Superior temporal gyrus (tissue), 1 donor: ENCODE measurements at regions not wholly inside any gene's neighbourhood (a gene's known extent, or its start where the extent isn't known, plus 50 kb on each side); places are given as distances from the start of the nearest gene placed in this dataset.

ENCODE experiments used
- DNase-seq: peaks from one replicate; pipeline ENCODE4 v3.0.0-alpha.2; 2016; ENCODE audit errors: extremely low spot score

DNA sequence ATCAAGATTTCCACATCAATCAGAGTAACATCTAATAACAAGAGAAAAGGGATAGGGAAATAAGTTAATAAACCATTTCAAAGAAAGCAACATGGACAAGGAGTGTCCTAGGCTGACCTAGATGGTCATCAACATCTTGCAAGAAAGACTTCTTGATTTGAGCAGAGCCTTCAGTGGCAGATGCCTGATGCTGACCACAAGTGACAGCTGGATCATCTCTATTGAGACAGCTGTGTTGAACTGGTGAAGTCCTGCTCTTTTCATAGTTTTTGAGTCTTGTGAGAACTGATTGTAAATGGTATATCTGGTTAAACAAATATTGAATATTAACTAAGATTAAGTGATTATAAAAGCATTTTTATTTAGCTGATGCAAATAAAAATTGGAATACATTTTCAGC lies 1083.6 kb upstream of the LRFN5 start:
- DNase-seq: no peak

DNA sequence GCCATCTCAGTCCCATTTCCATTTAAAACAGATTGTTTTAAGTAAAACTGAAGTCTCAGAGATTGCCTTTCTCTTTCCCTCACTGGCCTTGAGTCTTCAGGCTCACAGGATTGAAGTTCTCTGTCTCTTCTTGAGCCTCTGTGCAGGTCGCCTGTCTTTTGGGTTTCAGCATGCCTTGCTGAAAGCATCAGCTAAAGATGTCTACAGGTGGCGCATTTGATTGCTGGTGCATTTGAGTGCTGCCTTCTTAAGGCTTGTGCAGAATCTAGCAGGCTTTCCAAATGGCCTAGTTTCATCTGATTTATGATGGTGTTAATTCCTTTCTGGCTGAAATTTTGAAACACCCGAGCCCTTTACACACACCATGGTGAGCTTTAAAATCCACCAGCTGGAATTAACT lies 1062.2 kb upstream of the FBXO33 start:
- DNase-seq: no peak

DNA sequence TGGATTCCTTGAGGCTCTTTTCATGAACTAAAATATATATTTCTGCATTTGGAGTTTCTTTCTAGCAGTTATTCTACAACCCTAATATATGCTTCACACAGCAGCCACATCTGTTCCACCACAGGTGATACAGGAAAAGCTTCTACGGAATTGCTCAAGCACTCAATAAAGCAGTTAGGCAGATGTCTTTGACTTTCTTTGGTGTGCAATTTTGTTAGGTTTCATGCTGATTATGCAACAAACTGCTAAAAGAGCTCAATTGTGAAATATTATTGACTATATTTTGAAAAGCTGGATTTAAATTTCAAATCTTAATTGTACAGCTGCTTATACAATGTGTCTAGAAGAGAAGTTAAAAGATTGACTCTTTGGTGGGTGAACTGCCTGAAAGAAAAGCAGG lies 1055.6 kb upstream of the FBXO33 start:
- no peak for DNase-seq

DNA sequence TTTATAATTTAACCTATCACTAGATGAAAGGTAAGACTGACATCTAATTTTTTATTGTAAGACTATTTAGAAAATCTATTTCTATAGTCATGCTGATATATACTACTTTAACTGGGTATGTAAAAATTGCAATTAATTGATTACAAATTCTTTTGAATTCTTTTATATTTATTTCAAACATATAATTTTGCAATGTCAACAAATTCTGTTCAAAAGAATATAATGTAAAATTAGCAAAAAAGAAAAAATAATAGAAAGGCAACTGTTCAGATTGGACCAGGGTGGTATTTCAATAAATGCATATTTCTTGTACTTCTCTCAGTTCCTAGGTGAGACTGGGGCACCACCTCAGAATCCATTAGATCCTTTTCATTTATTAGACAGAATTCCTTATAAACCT lies 1053.5 kb upstream of the FBXO33 start:
- DNase-seq: no peak

DNA sequence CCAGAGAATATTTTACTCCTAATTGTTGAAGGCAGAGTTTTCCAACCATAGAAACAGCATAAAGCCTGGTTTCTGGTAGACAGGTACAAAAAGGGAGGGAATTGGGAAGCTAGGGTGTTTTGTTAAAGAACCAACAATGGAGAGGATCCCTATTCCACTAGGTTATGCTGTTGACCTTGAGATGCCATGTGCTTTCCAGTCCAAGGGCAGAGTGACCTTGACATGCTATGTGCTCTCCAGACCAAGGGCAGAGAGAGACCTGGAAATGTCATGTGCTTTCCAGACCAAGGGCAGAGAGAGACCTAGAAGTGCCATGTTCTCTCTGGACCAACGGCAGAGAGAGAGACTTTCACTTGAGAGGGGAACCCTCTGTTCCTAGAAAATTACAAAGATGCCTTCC lies 1043.8 kb upstream of the FBXO33 start:
- no peak for DNase-seq

DNA sequence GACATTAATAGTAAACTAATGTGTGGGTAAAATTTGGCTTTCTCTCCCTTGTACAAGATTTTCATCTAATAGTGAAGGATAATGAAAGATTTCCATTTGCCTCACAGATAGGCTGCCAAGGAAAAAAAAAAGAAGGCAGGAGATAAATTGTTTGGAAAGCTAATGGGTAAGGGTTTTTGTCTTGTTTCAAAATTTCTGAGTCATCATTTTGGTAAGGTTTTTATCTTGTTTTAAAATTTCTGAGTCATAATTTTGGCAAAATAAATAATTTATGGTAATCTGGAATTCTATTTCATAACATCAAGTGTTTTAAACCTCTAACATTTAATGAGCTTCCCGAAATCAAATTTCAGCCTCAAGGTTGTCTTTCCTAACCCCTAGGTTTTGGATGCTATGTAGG lies 1035.7 kb upstream of the FBXO33 start:
- DNase-seq: no peak

DNA sequence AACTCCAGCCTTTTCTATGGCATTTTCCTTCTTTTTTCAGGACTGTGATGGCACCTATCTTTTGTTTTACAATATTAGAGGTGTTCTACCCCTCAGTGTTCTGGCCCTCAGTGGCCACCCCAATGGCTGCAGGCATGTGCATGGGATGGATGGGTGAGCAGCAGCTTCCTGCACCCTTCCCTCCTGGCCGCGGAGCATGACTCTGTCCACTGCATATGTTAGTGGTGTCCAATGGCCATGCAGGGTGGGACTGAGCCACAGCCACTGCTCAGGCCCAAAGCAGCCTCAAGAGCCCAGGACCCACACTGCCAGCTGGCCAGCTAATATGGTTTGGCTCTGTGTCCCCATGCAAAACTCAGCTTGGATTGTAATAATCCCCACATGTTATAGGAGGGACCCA lies 1032.3 kb upstream of the FBXO33 start:
- no peak for DNase-seq

DNA sequence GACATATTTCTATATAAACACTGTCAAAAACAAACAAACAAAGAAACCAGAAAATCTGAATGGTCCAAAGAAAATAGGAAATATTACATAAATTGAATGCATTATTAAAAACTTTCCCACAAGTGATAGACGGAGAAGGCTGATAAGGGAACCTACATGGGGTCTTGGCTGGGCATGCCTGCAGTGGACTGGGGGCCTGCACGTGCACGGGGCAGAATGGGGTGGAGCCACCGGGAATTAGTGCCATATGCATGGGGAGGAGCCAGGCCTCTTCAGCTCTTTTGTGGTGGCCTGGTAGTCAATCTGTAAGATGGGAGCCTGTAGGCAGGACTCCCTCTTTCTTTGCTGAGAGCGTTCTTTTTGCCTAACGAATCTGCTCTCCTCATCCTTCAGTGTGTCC lies 1031.7 kb upstream of the FBXO33 start:
- DNase-seq: no peak

DNA sequence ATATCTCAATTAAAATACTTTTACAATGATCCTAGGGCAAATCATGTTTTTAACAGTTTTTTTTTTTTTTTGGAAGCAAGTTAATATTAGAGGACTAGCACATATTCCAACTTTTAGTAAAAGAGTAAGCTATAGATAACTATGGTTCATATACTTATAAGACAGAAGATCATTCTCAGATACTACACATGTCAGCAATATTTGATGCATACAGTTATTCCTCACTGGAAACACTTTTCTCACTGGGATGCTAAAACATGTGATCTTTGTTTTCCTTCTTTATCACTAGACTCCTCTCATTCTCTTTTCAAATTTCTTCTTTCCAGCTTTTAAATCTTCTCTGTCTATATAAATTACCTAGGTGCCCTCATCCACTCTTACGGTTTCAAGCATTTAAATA lies 1020.4 kb upstream of the FBXO33 start:
- no peak for DNase-seq

DNA sequence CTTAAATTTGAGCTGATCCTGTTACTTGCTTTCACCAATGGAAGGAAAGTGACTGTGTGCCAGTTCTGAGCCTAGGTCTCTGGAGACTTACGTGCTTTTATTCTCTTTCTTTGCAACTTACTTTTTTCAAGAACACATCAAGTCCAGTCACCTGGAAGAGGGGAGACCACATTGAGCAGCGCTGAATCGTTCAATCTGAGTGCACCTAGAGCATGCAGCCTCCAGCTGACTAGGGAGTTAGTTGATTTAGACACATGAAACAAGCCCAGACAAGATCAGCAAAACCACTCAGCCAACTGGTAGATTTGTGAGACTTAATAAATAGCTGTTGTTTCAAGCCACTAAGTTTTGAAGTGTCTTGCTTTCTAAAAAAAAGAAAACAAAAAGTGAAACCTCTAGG lies 1014.8 kb upstream of the FBXO33 start:
- DNase-seq: no peak

DNA sequence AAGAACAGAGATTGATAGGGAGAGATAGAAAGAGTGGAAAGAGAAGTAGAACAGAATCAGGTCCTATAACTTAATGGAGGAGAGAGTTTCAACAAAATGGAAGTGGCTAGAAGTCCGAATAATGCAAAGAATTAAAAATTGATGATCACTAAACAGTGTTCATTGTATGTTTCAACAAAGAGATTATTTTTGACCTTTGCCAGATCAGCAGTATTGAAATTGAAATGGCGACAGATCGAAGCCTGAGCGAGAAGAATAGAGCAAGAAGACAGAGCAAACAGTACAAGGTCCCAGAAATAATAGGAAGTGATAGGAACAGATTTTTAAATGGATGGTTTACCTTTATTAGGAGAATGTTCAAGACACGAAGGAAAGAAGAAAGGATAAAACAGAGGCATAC lies 1012.8 kb upstream of the FBXO33 start:
- no peak for DNase-seq

DNA sequence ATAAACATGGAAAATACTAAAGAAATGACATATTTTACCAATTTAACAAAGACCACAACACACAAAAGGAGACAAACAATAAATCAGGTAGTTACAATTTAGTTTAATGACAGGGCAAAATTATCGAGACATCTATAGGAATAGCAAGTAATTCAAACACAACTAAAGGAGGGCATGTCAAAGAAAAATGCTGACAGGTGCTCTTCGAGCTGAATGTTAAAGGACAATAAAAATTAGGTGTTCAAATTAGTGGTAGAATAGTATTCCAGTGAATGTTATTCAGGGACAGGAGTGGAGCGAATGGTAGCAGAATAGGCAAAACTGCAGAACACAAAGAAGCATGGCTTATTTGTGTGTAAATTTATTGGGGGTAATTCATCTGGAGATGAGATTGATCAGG lies 1004.3 kb upstream of the FBXO33 start:
- DNase-seq: no peak

DNA sequence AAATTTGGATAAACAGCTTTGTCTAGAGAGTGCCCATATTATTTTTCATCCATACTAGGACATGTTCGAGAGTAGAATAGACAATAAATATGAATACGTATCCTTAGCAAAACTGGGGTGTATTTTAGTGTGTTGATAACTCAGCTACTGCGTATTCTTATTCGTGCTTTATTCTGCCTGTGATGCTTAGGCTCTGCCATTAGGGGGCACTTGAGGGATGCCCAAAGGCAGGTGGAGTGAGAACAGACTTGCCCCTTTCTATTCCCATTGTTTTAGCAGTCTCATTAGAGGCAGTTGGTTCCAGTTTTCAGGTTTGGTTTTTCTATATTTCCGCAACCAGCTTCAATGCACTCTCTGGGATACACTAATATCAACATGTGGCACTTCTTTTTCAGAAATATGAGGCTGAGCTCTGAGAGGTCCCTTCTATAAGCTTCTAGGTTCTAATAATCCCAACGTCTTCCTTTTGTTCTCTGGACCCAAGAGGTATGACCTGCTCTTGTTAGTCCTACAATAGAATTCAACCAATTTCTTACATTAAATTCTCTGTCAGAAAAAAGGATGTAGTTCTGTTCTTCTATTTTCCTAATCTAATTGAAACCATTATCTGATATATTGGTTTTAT lies 985.7 kb upstream of the FBXO33 start:
- DNase-seq: peak; percentile 51

DNA sequence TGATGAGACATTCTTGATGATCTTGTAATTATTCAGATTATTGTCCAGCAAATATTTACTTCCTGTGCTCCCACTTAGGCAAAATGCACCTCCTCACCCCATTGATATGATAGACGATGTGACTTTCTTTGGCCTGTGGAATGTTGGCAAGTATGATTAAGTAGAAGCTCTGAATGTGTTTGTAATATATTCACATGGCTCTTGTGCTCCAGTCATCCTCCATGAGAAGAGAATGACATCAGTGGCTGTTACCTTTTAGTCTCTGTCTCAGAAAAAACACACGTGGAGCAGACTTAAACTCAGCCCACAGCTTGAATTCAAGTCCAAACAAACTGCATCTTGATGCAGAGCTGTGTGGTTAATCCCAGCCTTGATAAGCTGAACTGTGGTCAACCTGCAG lies 984.3 kb upstream of the FBXO33 start:
- DNase-seq: no peak

DNA sequence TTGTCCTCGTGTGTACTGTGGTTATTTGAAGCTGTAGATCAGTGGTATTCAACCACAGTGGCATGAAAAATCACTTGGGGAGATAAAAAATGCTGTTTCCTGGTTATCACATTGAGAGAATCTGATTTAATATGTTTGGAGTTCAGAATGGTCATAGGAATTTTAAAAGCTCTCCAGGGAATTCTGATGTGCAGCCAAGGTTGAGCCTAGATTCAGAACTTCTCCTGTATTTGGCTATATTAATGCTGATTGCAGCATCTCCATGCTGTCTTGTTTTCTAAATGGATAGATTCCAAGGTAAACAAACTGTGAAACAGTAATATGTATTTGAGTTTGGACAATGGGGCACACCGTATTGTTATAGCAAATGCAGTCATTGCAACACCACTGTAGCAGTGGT lies 982.2 kb upstream of the FBXO33 start:
- no peak for DNase-seq

DNA sequence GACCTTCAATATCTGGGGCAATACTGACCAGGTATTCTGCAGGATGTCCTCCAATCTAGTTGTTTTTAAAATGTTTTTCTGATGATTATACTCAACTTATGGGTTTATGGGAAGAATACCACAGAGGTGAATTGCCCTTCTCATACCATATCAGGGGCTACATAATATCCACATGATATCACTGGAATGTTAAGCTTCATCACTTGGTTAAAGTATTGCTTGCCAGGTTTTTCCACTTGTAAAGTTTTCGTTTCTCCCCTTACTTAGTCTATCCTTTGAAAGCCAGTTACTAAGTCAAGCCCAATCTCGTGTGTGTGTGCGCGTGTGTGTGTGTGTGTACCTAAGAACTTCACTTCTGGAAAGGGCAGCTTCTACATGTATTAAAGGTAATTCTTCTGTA lies 980.9 kb upstream of the FBXO33 start:
- DNase-seq: no peak

DNA sequence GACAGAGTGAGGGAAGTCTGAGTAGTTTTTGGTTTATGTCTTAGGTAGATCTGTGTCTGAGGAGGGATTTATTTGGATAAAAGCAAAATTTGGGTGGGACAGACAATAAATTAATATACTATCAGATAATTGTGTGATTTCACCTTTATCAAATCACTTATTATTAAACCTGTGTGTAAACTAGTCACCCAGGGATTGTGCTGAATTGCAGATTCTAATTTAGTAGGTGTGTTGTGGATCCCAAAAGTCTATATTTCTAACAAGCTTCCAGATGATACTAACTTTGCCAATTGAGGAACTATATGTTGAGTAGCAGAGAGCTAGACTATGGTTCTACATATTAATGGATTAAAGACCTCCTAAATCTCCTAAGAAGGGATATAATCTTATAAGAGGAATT lies 978.5 kb upstream of the FBXO33 start:
- DNase-seq: no peak

DNA sequence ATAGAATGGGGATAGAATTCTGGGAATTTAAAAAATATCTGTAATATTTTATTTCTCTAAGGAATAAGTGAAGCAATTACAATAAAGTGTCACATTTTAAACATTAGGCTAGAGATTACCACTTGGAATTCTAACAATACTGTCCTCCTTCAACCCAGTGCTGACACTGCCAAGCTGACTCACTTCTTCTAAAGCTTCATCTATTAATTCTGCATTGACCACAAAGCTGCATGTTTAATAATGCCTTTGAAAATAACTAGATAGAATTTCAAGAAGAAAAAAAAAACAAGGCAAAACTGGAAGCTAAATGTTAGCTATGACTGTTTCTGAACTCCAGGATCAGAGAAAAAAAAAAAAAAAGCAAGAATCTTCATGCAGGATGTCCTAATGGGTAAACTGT lies 970.7 kb upstream of the FBXO33 start:
- no peak for DNase-seq

DNA sequence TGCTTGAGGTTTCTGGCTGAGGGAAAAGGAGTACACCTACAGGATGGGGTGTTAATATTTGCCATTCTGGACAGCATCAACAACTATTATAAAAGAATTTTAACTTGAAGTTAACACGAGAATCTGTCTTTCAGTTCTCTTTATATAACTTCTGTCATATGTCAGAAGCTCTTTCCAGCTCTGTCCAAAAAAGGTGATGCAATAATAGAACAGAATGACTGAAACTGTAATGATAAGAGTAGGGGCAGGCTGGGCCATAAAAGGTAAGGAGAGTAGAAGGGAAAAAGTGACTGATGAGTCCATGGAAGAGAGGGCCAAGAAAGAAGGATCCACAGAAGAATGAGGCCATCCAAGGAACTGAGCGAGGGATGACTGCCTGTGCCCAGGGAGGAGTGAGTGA lies 966.7 kb upstream of the FBXO33 start:
- DNase-seq: no peak

DNA sequence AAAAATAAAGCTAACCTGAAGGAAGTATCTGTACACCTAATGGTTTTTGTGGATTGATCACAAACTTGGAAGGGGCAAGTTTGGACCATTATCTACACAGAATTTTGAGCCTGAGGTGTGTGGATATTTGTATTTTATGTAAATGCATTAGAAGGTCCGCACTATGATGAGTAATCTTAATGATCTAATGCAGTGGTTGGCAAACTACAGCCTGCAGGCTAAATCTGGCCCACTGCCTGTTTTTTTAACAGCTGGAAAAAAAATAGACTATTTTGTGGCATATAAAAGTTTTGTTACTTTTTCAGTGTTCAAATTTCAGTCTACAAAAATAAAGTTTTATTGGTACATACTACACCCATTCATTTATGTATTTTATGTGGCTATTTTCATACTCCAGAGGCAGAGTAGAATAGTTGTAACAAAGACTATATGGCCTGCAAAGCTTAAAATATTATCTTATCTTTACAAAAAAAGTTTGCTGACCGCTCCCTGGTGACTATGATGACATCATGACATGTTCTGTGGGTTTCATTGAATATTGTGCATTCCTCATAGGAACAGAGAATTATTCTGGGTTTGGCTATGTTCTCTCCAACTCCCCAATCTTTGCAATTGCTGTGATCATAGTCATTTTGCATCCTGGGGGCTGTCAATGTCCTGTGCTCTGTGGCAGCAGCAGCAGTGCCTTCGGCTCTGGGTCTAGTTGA lies 962.6 kb upstream of the FBXO33 start:
- no peak for DNase-seq

DNA sequence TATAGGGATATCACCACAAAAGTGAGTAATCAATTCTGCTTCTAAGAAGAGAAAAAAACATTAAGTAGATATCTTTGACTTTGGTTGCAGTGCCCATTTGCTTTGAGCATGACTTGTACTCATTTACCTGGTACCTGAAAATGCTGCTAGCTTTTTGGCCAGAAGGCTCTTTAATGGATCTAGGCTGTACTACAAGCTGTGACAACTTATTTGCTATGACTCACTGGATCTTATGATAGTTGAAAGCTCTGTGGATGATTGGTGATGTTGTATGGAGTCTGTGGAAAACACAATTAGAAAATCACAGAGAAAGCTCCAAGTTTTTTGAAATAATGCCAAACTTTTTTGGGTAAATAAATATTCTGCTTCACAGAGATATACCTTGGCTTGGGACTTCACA lies 960.9 kb upstream of the FBXO33 start:
- DNase-seq: no peak

DNA sequence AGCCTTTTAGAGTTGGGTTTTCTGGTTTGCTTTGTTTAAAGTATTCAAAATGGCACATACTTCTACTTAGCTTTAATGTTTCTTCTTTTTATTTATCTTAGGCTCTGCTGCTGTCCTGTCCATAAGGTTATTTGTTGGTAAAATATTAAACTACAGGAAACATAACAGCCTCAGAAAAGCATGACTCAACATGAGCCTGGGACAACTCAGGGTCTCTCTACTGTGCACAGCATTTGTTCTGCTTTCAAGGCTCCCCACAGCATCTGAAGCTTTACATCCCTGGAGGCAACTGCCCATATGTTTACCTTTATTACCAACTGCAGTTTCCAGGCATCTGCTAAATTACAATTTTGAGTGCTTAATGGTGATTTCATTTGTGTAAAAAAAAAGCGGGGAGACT lies 954.2 kb upstream of the FBXO33 start:
- DNase-seq: no peak

DNA sequence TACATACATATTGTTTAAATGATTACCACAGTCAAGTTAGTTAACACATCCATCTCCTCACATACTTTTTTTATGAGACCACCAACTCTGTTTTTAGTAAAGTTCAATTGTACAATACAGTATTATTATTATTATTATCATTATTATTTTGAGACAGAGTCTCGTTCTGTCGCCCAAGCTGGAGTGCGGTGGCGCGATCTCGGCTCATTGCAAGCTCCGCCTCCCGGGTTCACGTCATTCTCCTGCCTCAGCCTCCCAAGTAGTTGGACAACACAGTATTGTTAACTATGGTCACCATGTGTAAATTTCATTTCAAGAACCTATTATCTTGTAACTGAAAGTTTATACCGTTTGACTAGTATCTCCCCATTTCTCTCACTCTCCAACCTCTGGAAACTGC lies 942.0 kb upstream of the FBXO33 start:
- DNase-seq: no peak

DNA sequence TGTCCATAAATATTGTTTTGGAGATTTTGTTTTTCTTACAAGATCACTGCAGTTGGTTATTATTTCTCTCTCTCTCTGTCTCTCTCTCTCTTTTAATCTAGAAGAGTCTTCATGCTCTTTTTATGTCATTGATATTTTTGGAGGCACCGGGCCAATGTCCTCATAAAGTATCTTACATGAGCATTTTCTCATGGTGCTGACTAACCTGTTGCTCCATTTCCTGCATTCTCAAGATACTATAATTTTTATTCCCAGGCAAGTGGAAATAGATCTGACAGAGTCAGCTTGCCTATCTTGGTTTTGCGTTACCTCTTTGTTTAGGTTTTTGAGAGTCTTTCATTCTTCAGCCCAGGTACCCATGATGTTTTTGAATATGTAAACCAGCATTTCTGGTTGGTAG lies 938.8 kb upstream of the FBXO33 start:
- DNase-seq: no peak
